ENCODE measurements at regions not wholly inside any gene's neighbourhood (a gene's known extent, or its start where the extent isn't known, plus 50 kb on each side); places are given as distances from the start of the nearest gene placed in this dataset.
A peak's percentile ranks its signal among the peaks of the same experiment; 100 is the strongest.
"Not testable (repeated sequence)": the region's sequence is repeated elsewhere in the genome, so short reads cannot be mapped to it uniquely, and the experiment has no call there.

GRCh38 chr4:78692822-78693170 lies 83.4 kb upstream of the BMP2K start:
- DNase-seq: no peak

GRCh38 chr4:78693777-78694456 lies 82.2 kb upstream of the BMP2K start:
- no peak for DNase-seq

- no peak for DNase-seq
Observed at GRCh38 chr4:78694457-78694787, 81.7 kb upstream of the BMP2K start.

GRCh38 chr4:78695910-78696309 lies 80.2 kb upstream of the BMP2K start:
- DNase-seq: no peak

- DNase-seq: no peak
Observed at GRCh38 chr4:78703079-78703478, 73.1 kb upstream of the BMP2K start.

- DNase-seq: no peak
Observed at GRCh38 chr4:78704317-78704716, 71.8 kb upstream of the BMP2K start.

GRCh38 chr4:78704981-78705683 lies 71.0 kb upstream of the BMP2K start:
- DNase-seq: no peak

GRCh38 chr4:78706302-78706701 lies 69.8 kb upstream of the BMP2K start:
- no peak for DNase-seq

- DNase-seq: no peak
Observed at GRCh38 chr4:78707268-78707667, 68.9 kb upstream of the BMP2K start.

GRCh38 chr4:78707793-78708192 lies 68.4 kb upstream of the BMP2K start:
- DNase-seq: no peak

- no peak for DNase-seq
Observed at GRCh38 chr4:78710536-78710935, 65.6 kb upstream of the BMP2K start.

- no peak for DNase-seq
Observed at GRCh38 chr4:78711676-78712075, 64.5 kb upstream of the BMP2K start.

- DNase-seq: not testable (repeated sequence)
Observed at GRCh38 chr4:78714598-78714997, 61.6 kb upstream of the BMP2K start.

- DNase-seq: not testable (repeated sequence)
Observed at GRCh38 chr4:78715372-78715771, 60.8 kb upstream of the BMP2K start.

- DNase-seq: not testable (repeated sequence)
Observed at GRCh38 chr4:78717712-78718111, 58.4 kb upstream of the BMP2K start.

GRCh38 chr4:78720204-78720603 lies 55.9 kb upstream of the BMP2K start:
- no peak for DNase-seq

- DNase-seq: peak; percentile 27
Observed at GRCh38 chr4:78720994-78721677, 55.0 kb upstream of the BMP2K start.

- no peak for DNase-seq
Observed at GRCh38 chr4:78721747-78722146, 54.4 kb upstream of the BMP2K start.

GRCh38 chr4:78722320-78722719 lies 53.8 kb upstream of the BMP2K start:
- no peak for DNase-seq

- DNase-seq: no peak
Observed at GRCh38 chr4:78722878-78723277, 53.3 kb upstream of the BMP2K start.

All from right hindlimb (tissue), 1 donor.